ENCODE measurements at regions not wholly inside any gene's neighbourhood (a gene's known extent, or its start where the extent isn't known, plus 50 kb on each side); places are given as distances from the start of the nearest gene placed in this dataset.

- DNase-seq (ENCODE audit: extremely low read depth in 1 of 11, low read depth in 9 of 11, low spot score in 4 of 11) = no peak
Observed at GRCh38 chr9:70478963-70479641, 64.6 kb upstream of the KLF9 start.

- DNase-seq (ENCODE audit: extremely low read depth in 1 of 11, low read depth in 9 of 11, low spot score in 4 of 11) = no peak
Observed at GRCh38 chr9:70477907-70478480, 63.5 kb upstream of the KLF9 start.

- no peak for DNase-seq (ENCODE audit: extremely low read depth in 1 of 11, low read depth in 9 of 11, low spot score in 4 of 11)
Observed at GRCh38 chr9:70477146-70477745, 62.8 kb upstream of the KLF9 start.

- peak in 2 of 11 donors; percentile 26 to 27 for DNase-seq (ENCODE audit: extremely low read depth in 1 of 11, low read depth in 9 of 11, low spot score in 4 of 11)
Observed at GRCh38 chr9:70475211-70475610, 60.8 kb upstream of the KLF9 start.

GRCh38 chr9:70474413-70474812, 60.0 kb upstream of the KLF9 start:
- DNase-seq (ENCODE audit: extremely low read depth in 1 of 11, low read depth in 9 of 11, low spot score in 4 of 11) = no peak

- DNase-seq (ENCODE audit: extremely low read depth in 1 of 11, low read depth in 9 of 11, low spot score in 4 of 11) = no peak
Observed at GRCh38 chr9:70472268-70473249, 58.1 kb upstream of the KLF9 start.

- peak in 1 of 11 donors; percentile 24 for DNase-seq (ENCODE audit: extremely low read depth in 1 of 11, low read depth in 9 of 11, low spot score in 4 of 11)
Observed at GRCh38 chr9:70470050-70471015, 55.9 kb upstream of the KLF9 start.

- no peak for DNase-seq (ENCODE audit: extremely low read depth in 1 of 11, low read depth in 9 of 11, low spot score in 4 of 11)
Observed at GRCh38 chr9:70468291-70468690, 53.8 kb upstream of the KLF9 start.

GRCh38 chr9:70466976-70467561, 52.6 kb upstream of the KLF9 start:
- no peak for DNase-seq (ENCODE audit: extremely low read depth in 1 of 11, low read depth in 9 of 11, low spot score in 4 of 11)

- no peak for DNase-seq (ENCODE audit: extremely low read depth in 1 of 11, low read depth in 9 of 11, low spot score in 4 of 11)
Observed at GRCh38 chr9:70465904-70466303, 51.4 kb upstream of the KLF9 start.

GRCh38 chr9:70465398-70465797, 50.9 kb upstream of the KLF9 start:
- no peak for DNase-seq (ENCODE audit: extremely low read depth in 1 of 11, low read depth in 9 of 11, low spot score in 4 of 11)
